ENCODE measurements at regions not wholly inside any gene's neighbourhood (a gene's known extent, or its start where the extent isn't known, plus 50 kb on each side); places are given as distances from the start of the nearest gene placed in this dataset.

- Histone ChIP-seq H3K56ac (replicated peaks; ENCODE audit: insufficient read length, low read depth, low read length) (no peak overlapping the region), H2BK20ac (ENCODE audit: low read length) (peak overlapping the region; percentile 80; the same call in 1 of the 2 replicates), H3K14ac (ENCODE audit: insufficient read length) (no peak overlapping the region), H2BK15ac (ENCODE audit: low read length) (no peak overlapping the region), H4K8ac (ENCODE audit: extremely low read depth, insufficient read depth, low read length) (no peak overlapping the region; the same call in 1 of the 2 replicates), H3K4ac (replicated peaks; ENCODE audit: insufficient read length, low read depth, low read length) (no peak overlapping the region), H3K23me2 (ENCODE audit: low read depth, low read length) (no peaks in the 10 kb centered on the region), H3K79me2 (ENCODE audit: control insufficient read depth in 1 of 2, insufficient read depth in 2 of 2, low read length in 2 of 2) (no peaks in the 10 kb centered on the region), H2AFZ (ENCODE audit: low read length) (no peak overlapping the region), H3K18ac (ENCODE audit: extremely low read depth, low read length) (peak overlapping the region; percentile 48), H2BK120ac (replicated peaks; ENCODE audit: low read depth, low read length) (peak overlapping the region; percentile 8), H3K9me3 (ENCODE audit: insufficient read depth in 2 of 2, low read depth in 1 of 2, low read length in 1 of 2) (no peaks in the 10 kb centered on the region), H4K20me1 (replicated peaks in 1 of 2; ENCODE audit: control insufficient read depth in 1 of 2, insufficient read depth in 2 of 2, low read length in 2 of 2) (no peaks in the 10 kb centered on the region), H3K4me3 (ENCODE audit: extremely low read depth in 1 of 4, insufficient read depth in 2 of 4, low read depth in 3 of 4, low read length in 4 of 4) (no peak overlapping the region), H4K91ac (replicated peaks; ENCODE audit: insufficient read length, low read length) (no peak overlapping the region), H3K9ac (replicated peaks in 1 of 4; ENCODE audit: extremely low read depth in 1 of 4, low read depth in 3 of 4, low read length in 3 of 4) (no peak overlapping the region), H2BK12ac (ENCODE audit: low read depth, low read length) (peak overlapping the region; percentile 60; the same call in 1 of the 2 replicates), H2BK5ac (ENCODE audit: low read depth, low read length) (no peak overlapping the region), H3K36me3 (ENCODE audit: control insufficient read depth in 2 of 4, insufficient read depth in 4 of 4, low read length in 3 of 4) (no peaks in the 10 kb centered on the region), H3K27ac (ENCODE audit: low read depth, low read length) (no peak overlapping the region), H3K23ac (ENCODE audit: insufficient read length) (no peak overlapping the region), H3K4me1 (replicated peaks in 1 of 4; ENCODE audit: control insufficient read depth in 3 of 4, insufficient read depth in 4 of 4, low read length in 3 of 4) (peaks cover 0 to 25% (median 16%) of the 10 kb centered on the region in 4 experiments; a peak in 6 of 7 replicates), H3K27me3 (replicated peaks in 1 of 4; ENCODE audit: control insufficient read depth in 3 of 4, extremely low read depth in 1 of 4, insufficient read depth in 3 of 4, low read length in 3 of 4) (peaks cover 0 to 10% (median 5%) of the 10 kb centered on the region in 4 experiments; a peak in 4 of 7 replicates), H3K4me2 (ENCODE audit: insufficient read depth in 1 of 2, low read depth in 2 of 2, low read length in 2 of 2) (no peak overlapping the region), H4K5ac (ENCODE audit: insufficient read length, low read depth, low read length) (no peak overlapping the region), H2AK5ac (ENCODE audit: low read depth, low read length) (peak overlapping the region; percentile 65; the same call in 1 of the 2 replicates), H3K79me1 (ENCODE audit: low read depth, low read length) (no peaks in the 10 kb centered on the region)
- ChIA-PET POLR2A (ENCODE audit: partially characterized antibody) (interaction anchor here (0.9 kb wide), 1 partner anchor 105 kb away, joined by 4 read pairs; no protein-coding TSS in a partner anchor), CTCF (ENCODE audit: partially characterized antibody) (interaction anchor here (0.6 to 2.0 kb wide), 3 partner anchors 9 to 26 kb away, joined by 3 to 5 read pairs (median 3); no protein-coding TSS in a partner anchor)
- DNase-seq (ENCODE audit: low read depth in 1 of 2, low spot score in 2 of 2) = no peak
- WGBS, 2 experiments (ENCODE audit: extremely low coverage in 1 of 2, insufficient coverage in 1 of 2, insufficient read length in 1 of 2, insufficient replicate concordance in 2 of 2, low coverage in 1 of 2, low lambda C conversion rate in 2 of 2, missing lambda C conversion rate in 1 of 2) = 97% methylated on average over 3 of the region's 3 CpGs; no CpG with 5 or more reads in 1 of the 2 experiments
- TF ChIP-seq TEAD4 (IDR thresholded peaks at IDR 0.05; ENCODE audit: low read depth, low read length) (no peak), GTF2F1 (IDR thresholded peaks at IDR 0.05; ENCODE audit: borderline replicate concordance, low read depth, low read length) (no peak), CHD2 (IDR thresholded peaks at IDR 0.05; ENCODE audit: low read length) (no peak), SRF (IDR thresholded peaks at IDR 0.05; ENCODE audit: low read depth, low read length) (no peak), BRCA1 (IDR thresholded peaks at IDR 0.05; ENCODE audit: low read depth, low read length) (no peak), CEBPB (IDR thresholded peaks at IDR 0.05; ENCODE audit: low read depth, low read length) (no peak), MAX (IDR thresholded peaks at IDR 0.05) (no peak), RXRA (IDR thresholded peaks at IDR 0.05; ENCODE audit: insufficient read depth, low read depth, low read length) (no peak), BACH1 (IDR thresholded peaks at IDR 0.05; ENCODE audit: low read length) (no peak), NRF1 (IDR thresholded peaks at IDR 0.05; ENCODE audit: low read depth, low read length) (no peak), CREB1 (IDR thresholded peaks at IDR 0.05) (no peak), RFX5 (IDR thresholded peaks at IDR 0.05; ENCODE audit: borderline replicate concordance, low read depth, low read length) (no peak), EGR1 (IDR thresholded peaks at IDR 0.05; ENCODE audit: borderline replicate concordance, low read depth, low read length) (no peak)
- no peak for FAIRE-seq
Measured at GRCh38 chr1:22246755-22247480, 104.0 kb upstream of the WNT4 start.

Measured in H1 (cell line).